ENCODE measurements at regions not wholly inside any gene's neighbourhood (a gene's known extent, or its start where the extent isn't known, plus 50 kb on each side); places are given as distances from the start of the nearest gene placed in this dataset.

DNA sequence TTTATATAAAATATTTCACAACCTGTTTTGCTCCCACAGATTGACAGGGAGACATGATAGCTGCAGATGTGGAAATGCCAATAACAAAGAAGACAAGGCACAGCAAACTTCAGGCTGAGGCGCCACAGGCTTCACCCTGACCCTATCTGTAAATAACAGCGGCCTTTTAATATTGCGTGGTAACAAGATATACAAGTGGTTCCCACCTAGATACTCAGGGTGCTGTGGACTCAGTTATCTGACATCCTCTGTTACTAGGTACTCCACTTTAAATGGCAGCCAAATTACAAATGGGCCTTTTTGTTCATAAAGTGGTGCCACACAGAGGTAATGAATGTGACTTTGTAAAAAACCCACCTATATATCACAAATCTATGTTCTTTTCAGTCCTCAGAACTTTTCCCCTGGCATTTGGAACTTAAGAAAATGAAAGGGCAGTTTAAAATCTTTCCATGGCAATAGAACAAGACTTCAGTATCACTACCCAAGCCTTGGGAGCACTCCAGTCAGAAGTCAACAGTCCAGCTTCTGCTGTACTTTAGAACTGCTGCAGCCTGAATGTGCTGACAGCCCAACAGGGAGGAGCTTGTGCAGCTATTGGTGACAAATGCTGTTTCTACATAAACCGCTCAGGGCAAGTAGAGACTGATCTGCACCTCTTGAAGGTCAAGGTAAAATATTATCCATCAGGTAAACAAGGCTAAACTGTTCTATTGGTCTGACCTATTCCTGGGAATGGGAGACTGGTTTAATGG is 86.2 kb upstream of the DCD start:
- TF ChIP-seq, protein P1, sequence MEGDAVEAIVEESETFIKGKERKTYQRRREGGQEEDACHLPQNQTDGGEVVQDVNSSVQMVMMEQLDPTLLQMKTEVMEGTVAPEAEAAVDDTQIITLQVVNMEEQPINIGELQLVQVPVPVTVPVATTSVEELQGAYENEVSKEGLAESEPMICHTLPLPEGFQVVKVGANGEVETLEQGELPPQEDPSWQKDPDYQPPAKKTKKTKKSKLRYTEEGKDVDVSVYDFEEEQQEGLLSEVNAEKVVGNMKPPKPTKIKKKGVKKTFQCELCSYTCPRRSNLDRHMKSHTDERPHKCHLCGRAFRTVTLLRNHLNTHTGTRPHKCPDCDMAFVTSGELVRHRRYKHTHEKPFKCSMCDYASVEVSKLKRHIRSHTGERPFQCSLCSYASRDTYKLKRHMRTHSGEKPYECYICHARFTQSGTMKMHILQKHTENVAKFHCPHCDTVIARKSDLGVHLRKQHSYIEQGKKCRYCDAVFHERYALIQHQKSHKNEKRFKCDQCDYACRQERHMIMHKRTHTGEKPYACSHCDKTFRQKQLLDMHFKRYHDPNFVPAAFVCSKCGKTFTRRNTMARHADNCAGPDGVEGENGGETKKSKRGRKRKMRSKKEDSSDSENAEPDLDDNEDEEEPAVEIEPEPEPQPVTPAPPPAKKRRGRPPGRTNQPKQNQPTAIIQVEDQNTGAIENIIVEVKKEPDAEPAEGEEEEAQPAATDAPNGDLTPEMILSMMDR (IDR thresholded peaks at IDR 0.05; ENCODE audit: low read length) = no peak
- TF ChIP-seq EZH2phosphoT487 (IDR thresholded peaks at IDR 0.05; ENCODE audit: low read length) (no peak), EZH2 (optimal IDR thresholded peaks at IDR 0.05; ENCODE audit: low read depth, low read length) (no peak)
